Mammary epithelial cell (primary cell): ENCODE measurements at regions not wholly inside any gene's neighbourhood (a gene's known extent, or its start where the extent isn't known, plus 50 kb on each side); places are given as distances from the start of the nearest gene placed in this dataset.

Experiments
- CTCF ChIP-seq, 2 donors: IDR thresholded peaks in 1 of 2; conservative IDR thresholded peaks in 1 of 2; 2 replicates each; pipeline ENCODE4 v1.5.1; 2011 to 2012; ENCODE audit warnings: inconsistent platforms in 2 of 2, low read length in 2 of 2, mild to moderate bottlenecking in 2 of 2, control low read depth in 1 of 2, low read depth in 1 of 2; ENCODE audit not compliant: insufficient read depth in 1 of 2; ENCODE audit errors: extremely low read depth in 1 of 2
- EZH2 ChIP-seq: IDR thresholded peaks from 2 replicates; pipeline ENCODE4 v1.6.1; 2012; ENCODE audit warnings: low read length, inconsistent platforms, borderline replicate concordance

- TF ChIP-seq CTCF (conservative IDR thresholded peaks at IDR 0.05 in 1 of 2, IDR thresholded peaks at IDR 0.05 in 1 of 2; ENCODE audit: extremely low read depth in 1 of 2, insufficient read depth in 1 of 2, low read depth in 1 of 2, low read length in 2 of 2): no peak
- TF ChIP-seq EZH2: no peak
Measured at GRCh38 chr3:180743813-180744590, 64.7 kb upstream of the CCDC39 start.
